SW 1271 (cell line): ENCODE measurements at regions not wholly inside any gene's neighbourhood (a gene's known extent, or its start where the extent isn't known, plus 50 kb on each side); places are given as distances from the start of the nearest gene placed in this dataset.

Experiments used
- DNase-seq, 2 experiments: peaks; one replicate each; lab custom pipeline; 2025; lab: John Stamatoyannopoulos, UW

- no peak for DNase-seq
Observed at GRCh38 chr20:50242548-50242862, 51.9 kb downstream of the CEBPB start.

GRCh38 chr20:50242863-50243609 is 52.4 kb downstream of the CEBPB start:
- no peak for DNase-seq

GRCh38 chr20:50243610-50244351 is 53.2 kb downstream of the CEBPB start:
- DNase-seq = no peak

GRCh38 chr20:50244352-50245149 is 53.9 kb downstream of the CEBPB start:
- DNase-seq = no peak

- DNase-seq = no peak
Observed at GRCh38 chr20:50245498-50246366, 55.1 kb downstream of the CEBPB start.

- no peak for DNase-seq
Observed at GRCh38 chr20:50246367-50247195, 56.0 kb downstream of the CEBPB start.

- DNase-seq = no peak
Observed at GRCh38 chr20:50247196-50248094, 56.8 kb downstream of the CEBPB start.

GRCh38 chr20:50248104-50248641 is 57.5 kb downstream of the CEBPB start:
- no peak for DNase-seq

- no peak for DNase-seq
Observed at GRCh38 chr20:50249447-50250388, 59.1 kb downstream of the CEBPB start.

GRCh38 chr20:50250679-50251382 is 60.2 kb downstream of the CEBPB start:
- DNase-seq = no peak

- no peak for DNase-seq
Observed at GRCh38 chr20:50251383-50251748, 60.7 kb downstream of the CEBPB start.

- DNase-seq = no peak
Observed at GRCh38 chr20:50251992-50252511, 61.4 kb downstream of the CEBPB start.

- no peak for DNase-seq
Observed at GRCh38 chr20:50252701-50253100, 62.1 kb downstream of the CEBPB start.

- DNase-seq = no peak
Observed at GRCh38 chr20:50253101-50253500, 62.5 kb downstream of the CEBPB start.

GRCh38 chr20:50254466-50255079 is 63.9 kb downstream of the CEBPB start:
- no peak for DNase-seq

- DNase-seq = no peak
Observed at GRCh38 chr20:50256577-50256976, 65.9 kb downstream of the CEBPB start.

GRCh38 chr20:50257860-50258259 is 67.2 kb downstream of the CEBPB start:
- no peak for DNase-seq
